HepG2 (cell line): ENCODE measurements at regions not wholly inside any gene's neighbourhood (a gene's known extent, or its start where the extent isn't known, plus 50 kb on each side); places are given as distances from the start of the nearest gene placed in this dataset.

ENCODE experiments used
- ATAC-seq: fragments of 200-7000 bp; cut with Tn5 transposase; 3 replicates; pipeline ENCODE4 v1.9.1; 2020; ENCODE audit warnings: mild to moderate bottlenecking, moderate library complexity
- BruUV-seq: library from RNA; stranded (reverse); fragments of 400-500 nt; replicated peaks from 2 replicates; lab custom pipeline; 2021; lab: Mats Ljungman, UMichigan
- CTCF ChIA-PET: fragments of 300-600 bp; formaldehyde crosslinking; extraction: SDS; loops from one replicate; lab custom pipeline; 2021; ENCODE audit warnings: low total read pairs, inconsistent platforms, low intra/inter-chr PET ratio; lab: Yijun Ruan, JAX
- POLR2A ChIA-PET: fragments of 350-600 bp; sonication (Branson Sonifier 250); formaldehyde crosslinking; loops from one replicate; lab custom pipeline; 2020; ENCODE audit warnings: antibody characterized with exemption, inconsistent platforms; lab: Yijun Ruan, JAX
- DNase-seq: peaks from one replicate; pipeline ENCODE4 v3.0.0-alpha.2; 2015; ENCODE audit warnings: low spot score
- FAIRE-seq: peaks from 3 replicates; lab custom pipeline; 2011; peaks lifted over from hg19 to GRCh38; lab: Jason Lieb, UNC
- H2AFZ ChIP-seq: one replicate; pipeline ENCODE4 v1.6.1; 2011; ENCODE audit warnings: low read length, inconsistent platforms
- H3K27ac ChIP-seq: fragments of 300-600 bp; 3 replicates; pipeline ENCODE4 v1.8.0; 2011; ENCODE audit warnings: mixed run types, mild to moderate bottlenecking, mixed read lengths, low read length, inconsistent platforms; ENCODE audit not compliant: insufficient read depth; ENCODE audit errors: extremely low read length
- H3K27me3 ChIP-seq, 2 experiments: fragments of 200-600 bp in 1 of 2; 2 replicates in 1 of 2; 3 replicates in 1 of 2; pipeline versions ENCODE4 v1.6.0 to v1.8.0; 2011; ENCODE audit warnings: low read length in 2 of 2, mild to moderate bottlenecking in 2 of 2, moderate library complexity in 2 of 2, inconsistent platforms in 1 of 2; ENCODE audit not compliant: insufficient read depth in 2 of 2, control insufficient read depth in 1 of 2
- H3K36me3 ChIP-seq, 2 experiments: fragments of 200-600 bp in 1 of 2; replicated peaks in 1 of 2; 2 replicates in 1 of 2; 3 replicates in 1 of 2; pipeline versions ENCODE4 v1.5.1 to v1.8.0; 2011; ENCODE audit warnings: low read length in 2 of 2, inconsistent platforms in 1 of 2; ENCODE audit not compliant: insufficient read depth in 2 of 2, control insufficient read depth in 1 of 2
- H3K4me1 ChIP-seq: 2 replicates; pipeline ENCODE4 v1.5.1; 2012; ENCODE audit warnings: low read length, inconsistent platforms; ENCODE audit not compliant: insufficient read depth
- H3K4me2 ChIP-seq: 2 replicates; pipeline ENCODE4 v1.6.0; 2011; ENCODE audit warnings: low read depth, low read length, inconsistent platforms
- H3K4me3 ChIP-seq, 3 experiments: fragments of 200-600 bp in 1 of 3; sonication (generic), shearing (Covaris generic) in 1 of 3; replicated peaks in 1 of 3; 2 replicates each; pipeline ENCODE4 v1.5.1; 2011 to 2016; ENCODE audit warnings: low read length in 3 of 3, inconsistent platforms in 2 of 3, low read depth in 2 of 3, mild to moderate bottlenecking in 2 of 3, control low read depth in 1 of 3, mixed read lengths in 1 of 3; ENCODE audit not compliant: insufficient read depth in 1 of 3
- H3K79me2 ChIP-seq: one replicate; pipeline ENCODE4 v1.6.1; 2011; ENCODE audit warnings: low read length, inconsistent platforms; ENCODE audit not compliant: insufficient read depth
- H3K9ac ChIP-seq: 2 replicates; pipeline ENCODE4 v1.6.0; 2011; ENCODE audit warnings: mild to moderate bottlenecking, low read depth, low read length, inconsistent platforms; ENCODE audit not compliant: insufficient read depth
- H3K9me3 ChIP-seq: 2 replicates; pipeline ENCODE4 v1.5.1; 2012; ENCODE audit warnings: mild to moderate bottlenecking, low read length
- H4K20me1 ChIP-seq: 2 replicates; pipeline ENCODE4 v1.6.0; 2011; ENCODE audit warnings: inconsistent platforms, mild to moderate bottlenecking, low read length, moderate library complexity; ENCODE audit not compliant: insufficient read depth
- HOMEZ ChIP-seq: IDR thresholded peaks from 2 replicates; pipeline ENCODE4 v1.6.1; 2016; ENCODE audit warnings: low read depth
- LRRFIP1 ChIP-seq: sonication (generic); formaldehyde crosslinking; conservative IDR thresholded peaks from 2 replicates; pipeline ENCODE4 v1.4.0; 2020; ENCODE audit warnings: missing genetic modification reagents
- MTF1 ChIP-seq: sonication (generic); formaldehyde crosslinking; IDR thresholded peaks from 2 replicates; pipeline ENCODE4 v1.5.0; 2020; ENCODE audit warnings: missing genetic modification reagents
- RNF2 ChIP-seq: fragments of 450-650 bp; conservative IDR thresholded peaks from 2 replicates; pipeline ENCODE4 v1.6.1; 2016; ENCODE audit warnings: low read depth
- RXRA ChIP-seq: sonication (generic); formaldehyde crosslinking; IDR thresholded peaks from 2 replicates; pipeline ENCODE4 v1.5.1; 2020; ENCODE audit warnings: missing genetic modification reagents
- ZFP36L2 ChIP-seq: sonication (generic); formaldehyde crosslinking; IDR thresholded peaks from 2 replicates; pipeline ENCODE4 v1.4.0; 2020; ENCODE audit warnings: missing genetic modification reagents
- ZMYM2 ChIP-seq: sonication (generic); formaldehyde crosslinking; IDR thresholded peaks from 2 replicates; pipeline ENCODE4 v1.8.0; 2022; ENCODE audit warnings: mild to moderate bottlenecking, missing genetic modification reagents
- ZNF235 ChIP-seq: sonication (generic); formaldehyde crosslinking; IDR thresholded peaks from 2 replicates; pipeline ENCODE4 v1.8.1; 2023; ENCODE audit warnings: mild to moderate bottlenecking, missing genetic modification reagents, borderline replicate concordance
- ZNF510 ChIP-seq: sonication (generic); formaldehyde crosslinking; IDR thresholded peaks from 2 replicates; pipeline ENCODE4 v1.4.0; 2020; ENCODE audit warnings: low read depth, mild to moderate bottlenecking, missing genetic modification reagents
- WGBS: methylation state at CpG from one replicate; pipeline ENCODE4 v1.1.6; 2017; ENCODE audit warnings: low lambda C conversion rate; 5-methylcytosine and 5-hydroxymethylcytosine counted together
- in situ Hi-C: cut with HindIII; loops from 2 replicates; pipeline ENCODE4 v1.10.0; 2017; ENCODE audit warnings: low pct_unique_long_range_greater_than_20kb; ENCODE audit not compliant: extremely low pct_ligation_motif_present
- intact Hi-C: fragments of 100-400 bp; cut with micrococcal nuclease; formaldehyde crosslinking; loops from one replicate; pipeline ENCODE4 v1.10.0; 2022; ENCODE audit not compliant: unreplicated experiment

GRCh38 chr3:82022836-82023235 lies 261.4 kb upstream of the GBE1 start:
- Histone ChIP-seq H4K20me1 (no peaks in the 10 kb centered on the region), H3K36me3 (no peaks in the 10 kb centered on the region), H3K4me2 (no peak overlapping the region), H3K4me1 (no peaks in the 10 kb centered on the region), H3K9ac (no peak overlapping the region), H3K79me2 (no peaks in the 10 kb centered on the region), H3K9me3 (no peaks in the 10 kb centered on the region), H3K4me3 (no peak overlapping the region), H3K27ac (no peak overlapping the region), H2AFZ (no peak overlapping the region), H3K27me3 (no peaks in the 10 kb centered on the region)
- BruUV-seq, result no TSS peak
- FAIRE-seq, result no peak
- in situ Hi-C loops (no loop called here), intact Hi-C loops (no loop called here)
- ATAC-seq, result no peak
- POLR2A ChIA-PET, result no interaction called here
- 57% methylated on average over 3 of the region's 3 CpGs for WGBS
- CTCF ChIA-PET, result no interaction called here
- TF ChIP-seq ZNF235 (no peak), RNF2 (no peak), HOMEZ (CRISPR knock-in tag) (no peak), ZMYM2 (no peak), MTF1 (CRISPR knock-in tag) (no peak), ZFP36L2 (CRISPR knock-in tag) (no peak), ZNF510 (CRISPR knock-in tag) (no peak), LRRFIP1 (no peak), RXRA (no peak)
- no peak for DNase-seq
